ENCODE measurements at regions not wholly inside any gene's neighbourhood (a gene's known extent, or its start where the extent isn't known, plus 50 kb on each side); places are given as distances from the start of the nearest gene placed in this dataset.
A peak's percentile ranks its signal among the peaks of the same experiment; 100 is the strongest.

DNA sequence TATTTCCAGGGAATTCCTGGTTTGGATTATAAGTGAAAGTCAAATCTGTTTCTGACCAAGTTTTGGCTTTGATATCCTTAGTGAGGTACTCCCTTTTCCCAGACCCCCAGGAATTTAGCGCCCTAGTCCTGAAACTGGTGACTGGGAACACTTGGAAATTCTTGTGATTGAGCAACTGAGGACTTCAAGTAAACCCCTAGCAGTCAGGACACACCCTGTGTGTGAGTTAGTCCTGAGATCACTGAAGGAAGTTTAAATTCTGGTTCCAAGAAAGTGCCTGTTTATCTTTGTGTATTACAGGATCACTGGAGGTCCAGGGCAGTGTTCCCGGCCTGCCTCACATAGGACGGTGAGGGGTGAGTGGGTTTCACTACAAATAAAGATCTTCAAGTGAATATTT, 95.1 kb upstream of the F3 start:
- Mint-ChIP-seq H3K4me3 (no peak overlapping the region), H3K36me3 (no peaks in the 10 kb centered on the region), H3K4me1 (no peaks in the 10 kb centered on the region), H3K9me3 (peaks cover 7% of the 10 kb centered on the region), H3K27me3 (peaks cover 9% of the 10 kb centered on the region), H3K27ac (no peak overlapping the region)
- no peak for ATAC-seq

DNA sequence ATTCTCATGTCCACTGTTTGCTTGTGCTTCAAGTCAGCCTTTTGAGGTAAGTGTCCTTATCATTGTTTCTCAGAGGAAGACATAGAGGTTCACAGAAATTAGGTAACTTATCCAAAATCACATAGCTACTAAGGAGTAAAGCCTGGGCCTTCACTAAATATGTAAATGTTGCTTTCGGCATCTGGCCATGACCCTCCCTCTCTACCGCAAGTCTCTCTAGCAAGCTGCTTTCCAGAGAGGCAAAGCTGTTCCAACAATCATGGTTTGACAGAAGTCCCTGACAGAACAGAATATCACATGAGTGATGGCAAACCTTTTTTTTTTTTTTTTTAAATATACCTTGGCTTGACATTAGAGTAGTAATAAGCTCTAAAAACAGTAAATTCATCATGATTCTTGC, 94.5 kb upstream of the F3 start:
- no peak for ATAC-seq
- Mint-ChIP-seq H3K4me1 (no peaks in the 10 kb centered on the region), H3K4me3 (no peak overlapping the region), H3K27me3 (peaks cover 9% of the 10 kb centered on the region), H3K27ac (no peak overlapping the region), H3K9me3 (peaks cover 7% of the 10 kb centered on the region), H3K36me3 (no peaks in the 10 kb centered on the region)

DNA sequence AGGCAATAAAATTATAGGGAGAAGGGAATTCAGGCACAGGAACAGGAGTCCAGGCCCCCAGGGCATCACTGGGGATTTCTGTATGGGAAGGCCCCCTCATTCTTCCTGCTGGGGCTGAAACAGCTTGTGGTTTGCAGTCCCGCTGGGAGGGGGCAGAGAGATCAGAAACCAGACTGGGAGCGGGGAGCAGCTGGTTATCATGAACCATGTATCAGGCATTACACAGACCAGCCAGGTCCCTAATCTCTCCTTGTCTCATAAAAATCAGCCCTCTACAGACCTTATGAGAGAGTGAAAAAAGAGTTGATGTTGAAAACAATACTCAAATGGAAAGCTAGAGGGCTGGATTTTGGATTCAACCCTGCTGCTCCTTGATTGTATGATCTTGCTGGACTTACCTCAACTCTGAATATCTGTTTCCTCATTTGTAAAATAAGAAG, 93.4 kb upstream of the F3 start:
- Mint-ChIP-seq H3K4me3 (no peak overlapping the region), H3K36me3 (no peaks in the 10 kb centered on the region), H3K27ac (no peak overlapping the region), H3K4me1 (no peaks in the 10 kb centered on the region), H3K27me3 (peaks cover 9% of the 10 kb centered on the region), H3K9me3 (peaks cover 3% of the 10 kb centered on the region)
- peak; percentile 24 for ATAC-seq

DNA sequence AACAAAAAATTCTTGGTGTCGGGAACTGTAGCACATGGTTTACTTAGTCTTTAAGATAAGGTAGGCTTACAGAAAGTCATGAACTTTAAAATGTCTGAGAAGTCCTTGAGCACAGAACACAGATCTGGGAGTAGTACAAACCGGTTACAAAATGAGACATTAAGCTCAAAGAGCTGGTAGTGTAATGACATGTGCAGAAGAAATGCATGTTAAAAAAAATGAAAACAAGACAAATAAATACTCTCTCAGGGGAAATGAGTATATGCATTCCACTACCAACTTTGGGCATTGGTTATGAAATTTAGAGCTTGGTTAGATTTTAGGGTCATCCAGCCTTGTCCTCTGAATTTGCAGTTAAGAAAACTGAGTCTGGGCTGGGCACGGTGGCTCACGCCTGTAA, 91.5 kb upstream of the F3 start:
- no peak for ATAC-seq
- Mint-ChIP-seq H3K4me1 (no peaks in the 10 kb centered on the region), H3K4me3 (no peak overlapping the region), H3K27me3 (peaks cover 9% of the 10 kb centered on the region), H3K36me3 (no peaks in the 10 kb centered on the region), H3K9me3 (no peaks in the 10 kb centered on the region), H3K27ac (no peak overlapping the region)

DNA sequence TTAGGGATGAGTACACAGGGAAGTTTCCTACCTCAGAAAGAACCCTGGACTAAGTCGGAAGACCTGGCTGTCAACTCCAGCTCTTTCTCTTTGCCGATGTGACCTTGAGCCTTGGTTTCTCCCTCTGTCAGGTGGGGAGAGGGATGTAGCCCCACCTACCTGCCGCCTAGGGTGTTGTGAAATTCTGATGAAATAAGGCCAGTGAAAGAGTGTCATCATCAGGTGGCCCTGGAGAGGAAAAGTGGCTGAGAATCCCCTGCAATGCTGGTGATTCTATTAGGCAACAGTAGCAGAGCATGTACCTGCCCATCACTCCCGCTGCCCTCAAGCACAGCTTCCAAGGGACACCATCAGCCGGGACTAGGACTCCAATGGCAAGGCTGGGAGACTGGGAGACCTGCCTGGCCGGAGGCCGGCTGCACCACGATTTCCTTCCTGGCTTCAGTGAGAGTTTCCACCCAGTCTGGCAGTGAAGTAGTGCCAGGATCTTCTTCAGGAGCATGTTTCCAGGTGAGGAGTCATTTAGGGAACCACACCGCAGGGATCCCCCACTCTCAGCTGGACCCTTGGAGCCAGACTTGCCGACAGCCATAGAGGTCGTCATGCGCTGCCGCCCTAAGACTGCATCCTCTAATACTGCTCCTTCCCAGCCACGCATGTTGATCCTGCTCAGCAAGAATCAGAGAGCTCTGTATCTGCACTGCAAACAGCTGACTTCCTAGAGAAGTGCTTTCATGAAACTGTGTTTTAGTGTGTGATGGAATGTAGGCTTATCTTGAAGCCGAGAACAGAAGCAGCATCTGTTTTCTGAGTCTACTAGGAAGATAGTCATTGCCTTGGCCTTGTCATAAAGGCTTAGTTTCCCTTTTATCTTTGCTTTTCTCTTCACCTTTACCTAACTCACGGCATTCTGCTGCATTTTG, 88.0 kb upstream of the F3 start:
- H3K9me3 Mint-ChIP-seq = no peaks in the 10 kb centered on the region
- H3K4me3 Mint-ChIP-seq = no peak overlapping the region
- ATAC-seq = no peak
- H3K36me3 Mint-ChIP-seq = no peaks in the 10 kb centered on the region
- peaks cover 18% of the 10 kb centered on the region for H3K27me3 Mint-ChIP-seq
- H3K4me1 Mint-ChIP-seq = no peaks in the 10 kb centered on the region
- no peak overlapping the region for H3K27ac Mint-ChIP-seq

DNA sequence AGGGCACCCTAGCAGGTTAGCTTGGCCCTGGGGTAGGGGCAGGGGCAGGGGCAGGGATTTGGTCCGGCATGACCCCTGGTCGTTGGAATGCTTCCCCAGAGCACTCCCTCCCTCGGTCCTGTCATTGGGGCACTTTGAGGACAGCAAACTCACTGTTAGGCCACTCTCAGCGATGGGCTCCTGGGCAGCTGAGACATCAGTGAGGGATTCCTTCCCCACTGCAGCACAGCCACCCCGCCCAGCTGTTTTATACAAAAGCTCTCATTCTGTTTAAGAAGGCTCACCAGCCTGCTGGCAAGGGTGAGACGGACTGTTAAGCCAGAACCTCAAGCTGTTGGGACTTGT, 86.9 kb upstream of the F3 start:
- no peak for ATAC-seq
- peaks cover 17% of the 10 kb centered on the region for H3K27me3 Mint-ChIP-seq
- H3K27ac Mint-ChIP-seq = no peak overlapping the region
- H3K4me3 Mint-ChIP-seq = no peak overlapping the region
- no peaks in the 10 kb centered on the region for H3K9me3 Mint-ChIP-seq
- no peaks in the 10 kb centered on the region for H3K36me3 Mint-ChIP-seq
- no peaks in the 10 kb centered on the region for H3K4me1 Mint-ChIP-seq

DNA sequence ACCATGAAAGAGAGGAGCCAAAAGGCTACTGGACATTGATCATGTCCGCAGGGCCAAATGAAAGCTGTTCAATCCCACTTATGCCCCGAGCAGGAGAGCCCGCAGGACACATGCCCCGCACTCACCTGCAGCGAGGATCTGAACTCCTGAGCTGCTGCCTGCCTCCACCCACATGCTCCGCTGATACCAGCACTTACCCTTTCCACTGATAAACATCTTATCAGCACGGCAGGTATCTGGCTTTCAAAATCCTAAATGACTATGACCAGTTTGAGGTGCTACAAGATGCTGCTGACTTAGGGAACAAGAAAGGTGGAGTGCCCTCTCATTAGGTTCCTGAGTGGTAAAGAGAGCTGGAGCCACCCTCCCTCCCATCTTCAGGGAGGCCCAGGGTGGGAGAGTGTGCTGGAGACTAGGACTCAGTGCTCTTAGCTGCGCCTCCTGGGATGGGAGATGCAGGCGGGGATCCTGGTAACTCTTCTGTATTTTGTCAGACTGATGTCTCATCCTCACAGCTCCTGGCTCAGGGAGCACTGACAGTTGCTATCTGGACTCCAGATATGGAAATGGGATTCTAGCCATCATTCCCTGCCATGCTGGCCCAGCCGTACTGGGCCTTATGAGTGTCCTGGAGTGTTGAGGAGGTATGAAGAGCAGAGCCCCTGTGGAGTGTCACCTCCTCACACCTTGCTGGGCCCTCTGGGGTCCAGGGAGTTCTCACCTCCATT, 86.4 kb upstream of the F3 start:
- peaks cover 12% of the 10 kb centered on the region for H3K27me3 Mint-ChIP-seq
- H3K4me3 Mint-ChIP-seq = no peak overlapping the region
- no peaks in the 10 kb centered on the region for H3K9me3 Mint-ChIP-seq
- no peak overlapping the region for H3K27ac Mint-ChIP-seq
- H3K36me3 Mint-ChIP-seq = no peaks in the 10 kb centered on the region
- no peaks in the 10 kb centered on the region for H3K4me1 Mint-ChIP-seq
- ATAC-seq = peak; percentile 13

DNA sequence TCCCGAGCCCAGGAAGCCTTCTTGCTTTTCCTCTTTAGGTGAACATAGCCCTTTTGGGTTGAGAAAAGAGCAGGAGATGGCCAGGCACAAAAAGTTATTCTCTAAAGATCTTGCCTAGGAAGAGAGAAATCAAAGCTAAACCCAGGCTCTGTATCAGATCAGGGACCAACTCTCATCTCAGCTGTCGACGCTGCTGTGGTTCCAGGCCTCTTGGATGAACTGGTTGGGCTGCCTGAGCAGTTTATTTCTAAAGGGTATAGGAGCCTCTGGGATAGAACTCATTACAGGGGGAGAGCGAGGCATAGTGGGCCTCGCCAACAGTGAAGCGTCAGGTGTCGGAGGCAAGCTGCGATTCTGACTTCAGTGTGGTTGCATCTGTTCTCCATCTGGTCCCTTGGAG, 82.6 kb upstream of the F3 start:
- no peak overlapping the region for H3K4me3 Mint-ChIP-seq
- H3K27ac Mint-ChIP-seq = no peak overlapping the region
- peaks cover 3% of the 10 kb centered on the region for H3K9me3 Mint-ChIP-seq
- no peaks in the 10 kb centered on the region for H3K4me1 Mint-ChIP-seq
- H3K36me3 Mint-ChIP-seq = no peaks in the 10 kb centered on the region
- ATAC-seq = no peak
- peaks cover 9% of the 10 kb centered on the region for H3K27me3 Mint-ChIP-seq

DNA sequence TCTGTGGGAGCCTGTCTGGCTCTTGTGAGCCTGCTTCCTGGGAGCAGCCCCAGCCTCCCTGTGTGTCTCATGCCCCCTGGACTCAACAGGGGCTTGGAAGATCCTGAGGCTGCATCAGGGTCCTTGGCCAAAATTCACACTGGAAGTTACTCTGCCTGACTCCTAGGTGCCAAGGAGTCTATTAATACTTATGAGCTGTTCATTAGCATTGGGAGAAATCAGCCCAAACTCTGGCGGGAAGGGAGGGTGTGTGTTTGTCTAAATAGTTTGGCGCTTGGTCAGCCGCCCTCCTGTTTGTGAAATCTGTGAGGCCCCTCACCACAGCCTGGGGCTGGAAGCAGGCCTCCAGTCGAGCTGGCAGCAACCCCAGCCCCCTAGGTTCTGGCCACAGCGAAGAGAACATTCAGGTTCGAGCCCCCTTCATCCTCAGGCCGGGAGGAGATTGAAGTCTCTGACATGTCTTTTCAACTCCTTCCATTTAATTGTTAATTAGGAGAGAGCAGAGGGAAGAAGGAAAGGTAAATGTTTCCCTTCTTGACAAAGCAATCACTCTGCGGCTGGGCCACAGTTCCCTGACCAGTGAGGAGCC, 82.1 kb upstream of the F3 start:
- no peak overlapping the region for H3K27ac Mint-ChIP-seq
- no peaks in the 10 kb centered on the region for H3K4me1 Mint-ChIP-seq
- H3K27me3 Mint-ChIP-seq = peaks cover 11% of the 10 kb centered on the region
- H3K9me3 Mint-ChIP-seq = peaks cover 4% of the 10 kb centered on the region
- no peaks in the 10 kb centered on the region for H3K36me3 Mint-ChIP-seq
- no peak for ATAC-seq
- no peak overlapping the region for H3K4me3 Mint-ChIP-seq

- Mint-ChIP-seq H3K4me1 (no peaks in the 10 kb centered on the region), H3K27ac (no peak overlapping the region), H3K4me3 (no peak overlapping the region), H3K36me3 (no peaks in the 10 kb centered on the region), H3K27me3 (peaks cover 20% of the 10 kb centered on the region), H3K9me3 (peaks cover 11% of the 10 kb centered on the region)
- no peak for ATAC-seq
These were observed 81.2 kb upstream of the F3 start for GRCh38 chr1:94622757-94623156.

DNA sequence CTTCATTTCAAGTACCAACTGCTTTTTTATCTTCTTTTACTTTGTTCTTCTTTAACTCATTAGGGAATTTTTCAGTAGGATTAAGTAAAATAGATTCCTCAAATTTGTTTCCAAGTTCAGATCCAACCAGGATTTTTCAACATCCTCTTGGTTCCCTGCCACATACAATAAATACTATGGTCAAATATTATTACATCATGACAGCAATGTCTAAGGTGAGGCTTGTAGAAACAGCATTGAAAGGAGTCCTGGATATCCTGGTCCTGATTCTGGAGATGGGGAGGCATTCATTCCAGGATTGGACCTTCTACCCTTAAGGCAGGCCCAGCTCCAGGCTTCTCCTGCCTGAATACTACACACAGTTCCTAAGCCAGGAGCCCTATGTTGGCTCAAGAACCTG, 80.2 kb upstream of the F3 start:
- no peak for ATAC-seq
- H3K4me1 Mint-ChIP-seq = no peaks in the 10 kb centered on the region
- H3K27me3 Mint-ChIP-seq = peaks cover 21% of the 10 kb centered on the region
- peaks cover 11% of the 10 kb centered on the region for H3K9me3 Mint-ChIP-seq
- H3K4me3 Mint-ChIP-seq = no peak overlapping the region
- H3K36me3 Mint-ChIP-seq = no peaks in the 10 kb centered on the region
- H3K27ac Mint-ChIP-seq = no peak overlapping the region

- peaks cover 21% of the 10 kb centered on the region for H3K27me3 Mint-ChIP-seq
- H3K4me3 Mint-ChIP-seq = no peak overlapping the region
- no peaks in the 10 kb centered on the region for H3K4me1 Mint-ChIP-seq
- no peak overlapping the region for H3K27ac Mint-ChIP-seq
- peaks cover 11% of the 10 kb centered on the region for H3K9me3 Mint-ChIP-seq
- H3K36me3 Mint-ChIP-seq = no peaks in the 10 kb centered on the region
- ATAC-seq = no peak
These were observed 79.8 kb upstream of the F3 start for GRCh38 chr1:94621395-94621794.

GRCh38 chr1:94620345-94621031, 78.9 kb upstream of the F3 start:
- H3K27ac Mint-ChIP-seq = no peak overlapping the region
- H3K4me1 Mint-ChIP-seq = no peaks in the 10 kb centered on the region
- no peaks in the 10 kb centered on the region for H3K36me3 Mint-ChIP-seq
- H3K4me3 Mint-ChIP-seq = no peak overlapping the region
- H3K9me3 Mint-ChIP-seq = peaks cover 11% of the 10 kb centered on the region
- peaks cover 12% of the 10 kb centered on the region for H3K27me3 Mint-ChIP-seq
- no peak for ATAC-seq

GRCh38 chr1:94619731-94620130, 78.2 kb upstream of the F3 start:
- no peak for ATAC-seq
- peaks cover 12% of the 10 kb centered on the region for H3K27me3 Mint-ChIP-seq
- H3K4me3 Mint-ChIP-seq = no peak overlapping the region
- no peaks in the 10 kb centered on the region for H3K36me3 Mint-ChIP-seq
- no peak overlapping the region for H3K27ac Mint-ChIP-seq
- H3K9me3 Mint-ChIP-seq = peaks cover 11% of the 10 kb centered on the region
- peaks cover 5% of the 10 kb centered on the region for H3K4me1 Mint-ChIP-seq
